Right lobe of liver (tissue), 6 donors: ENCODE measurements at regions not wholly inside any gene's neighbourhood (a gene's known extent, or its start where the extent isn't known, plus 50 kb on each side); places are given as distances from the start of the nearest gene placed in this dataset.

Experiments
- ATAC-seq, 4 donors: fragments of 200-7000 bp; cut with Tn5 transposase; one replicate each; pipeline ENCODE4 v1.9.1; 2020; ENCODE audit warnings: mild to moderate bottlenecking in 4 of 4, moderate library complexity in 4 of 4
- DNase-seq, 3 donors: peaks; one replicate each; pipeline ENCODE4 v3.0.0-alpha.2; 2020
- H3K27ac ChIP-seq, 3 donors: fragments of 200-600 bp; one replicate each; pipeline ENCODE4 v1.8.0; 2022
- H3K27me3 ChIP-seq, 2 donors: fragments of 200-600 bp; one replicate each; pipeline ENCODE4 v1.8.0; 2022
- H3K36me3 ChIP-seq, 4 donors: fragments of 200-600 bp; sonication (generic) in 1 of 4; one replicate each; pipeline versions ENCODE4 v1.5.1 to v1.8.0; 2017 to 2022; ENCODE audit warnings: control low read depth in 1 of 4
- H3K4me1 ChIP-seq, 4 donors: fragments of 200-600 bp; sonication (generic) in 1 of 4; one replicate each; pipeline versions ENCODE4 v1.5.1 to v1.8.0; 2017 to 2022; ENCODE audit warnings: control low read depth in 1 of 4
- H3K4me3 ChIP-seq, 3 donors: fragments of 200-600 bp; one replicate each; pipeline ENCODE4 v1.8.0; 2022
- H3K9me3 ChIP-seq, 4 donors: fragments of 200-600 bp; sonication (generic) in 1 of 4; one replicate each; pipeline versions ENCODE4 v1.5.1 to v1.8.0; 2017 to 2022; ENCODE audit warnings: control low read depth in 1 of 4
- POLR2A ChIP-seq: fragments of 450-650 bp; IDR thresholded peaks from one replicate; pipeline ENCODE4 v1.6.1; 2017; ENCODE audit warnings: antibody characterized with exemption, mild to moderate bottlenecking
- WGBS: methylation state at CpG from one replicate; pipeline ENCODE4 v1.1.6; 2018; ENCODE audit warnings: low coverage, low lambda C conversion rate; ENCODE audit not compliant: insufficient coverage; ENCODE audit errors: missing lambda C conversion rate; 5-methylcytosine and 5-hydroxymethylcytosine counted together
- intact Hi-C, 2 donors: fragments of 100-400 bp; cut with DNase I; formaldehyde crosslinking; loops; one replicate each; pipeline versions ENCODE4 v1.11.2 to v1.14.1; 2022
- TF ChIP-seq, protein P1 (sequence below), 4 donors: fragments of 200-600 bp in 3 of 4; fragments of 450-650 bp in 1 of 4; IDR thresholded peaks; one replicate each; pipeline versions ENCODE4 v1.5.1 to v1.8.0; 2016 to 2022; ENCODE audit warnings: antibody characterized with exemption in 4 of 4, mild to moderate bottlenecking in 2 of 4
- donor health status: DM: no; HTN: yes; CAD: no.
- donor health status: DM: no; HTN: no; CAD: no.
- donor health status: DM: no; HTN: no; CAD: no.
- donor health status: DM: no; HTN: yes; CAD: no.
- donor health status: DM: no; HTN: yes; CAD: no.

DNA sequence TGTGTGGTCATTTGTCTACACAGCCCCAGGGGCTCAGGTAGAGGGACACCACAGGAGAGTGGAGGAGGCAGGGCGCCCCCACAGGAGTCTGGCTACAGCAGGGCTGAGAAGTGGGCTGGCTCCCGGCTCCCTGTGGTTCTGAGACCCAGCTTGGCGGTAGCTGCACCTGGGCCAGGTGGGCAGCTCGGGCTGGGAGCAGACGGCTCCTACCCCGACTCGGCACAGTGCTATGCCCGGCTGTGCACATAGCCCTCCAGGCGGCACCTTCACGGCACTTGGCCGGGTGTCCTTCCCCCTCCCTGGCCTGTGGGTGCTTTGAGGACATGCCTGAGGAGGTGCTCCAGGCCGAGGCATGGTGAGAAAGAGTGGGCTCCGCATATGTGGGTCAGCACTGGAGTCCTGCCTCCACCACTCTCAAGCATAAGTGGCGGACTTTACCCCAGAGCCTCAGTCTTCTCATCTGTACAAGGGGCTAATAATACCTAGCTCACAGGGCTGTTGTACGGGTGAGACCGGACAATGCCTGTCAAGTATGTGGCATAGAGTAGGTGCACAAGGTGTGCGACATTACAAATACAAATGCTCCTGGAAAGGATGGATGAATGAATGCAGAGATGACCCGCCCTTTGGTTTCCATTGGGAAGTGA is 50.1 kb upstream of the JPH3 start:
- peak overlapping the region in 1 of 3 donors; percentile 68 for H3K27ac ChIP-seq
- 96% methylated on average over 4 of the region's 18 CpGs for WGBS
- H3K4me3 ChIP-seq, result no peak overlapping the region
- H3K4me1 ChIP-seq, result peaks cover 0 to 39% (median 18%) of the 10 kb centered on the region in 4 donors
- ATAC-seq (no peak), DNase-seq (no peak)
- H3K36me3 ChIP-seq, result no peaks in the 10 kb centered on the region
- H3K27me3 ChIP-seq, result no peaks in the 10 kb centered on the region
- no peaks in the 10 kb centered on the region for H3K9me3 ChIP-seq
- intact Hi-C loops, result no loop called here
- TF ChIP-seq, protein P1, sequence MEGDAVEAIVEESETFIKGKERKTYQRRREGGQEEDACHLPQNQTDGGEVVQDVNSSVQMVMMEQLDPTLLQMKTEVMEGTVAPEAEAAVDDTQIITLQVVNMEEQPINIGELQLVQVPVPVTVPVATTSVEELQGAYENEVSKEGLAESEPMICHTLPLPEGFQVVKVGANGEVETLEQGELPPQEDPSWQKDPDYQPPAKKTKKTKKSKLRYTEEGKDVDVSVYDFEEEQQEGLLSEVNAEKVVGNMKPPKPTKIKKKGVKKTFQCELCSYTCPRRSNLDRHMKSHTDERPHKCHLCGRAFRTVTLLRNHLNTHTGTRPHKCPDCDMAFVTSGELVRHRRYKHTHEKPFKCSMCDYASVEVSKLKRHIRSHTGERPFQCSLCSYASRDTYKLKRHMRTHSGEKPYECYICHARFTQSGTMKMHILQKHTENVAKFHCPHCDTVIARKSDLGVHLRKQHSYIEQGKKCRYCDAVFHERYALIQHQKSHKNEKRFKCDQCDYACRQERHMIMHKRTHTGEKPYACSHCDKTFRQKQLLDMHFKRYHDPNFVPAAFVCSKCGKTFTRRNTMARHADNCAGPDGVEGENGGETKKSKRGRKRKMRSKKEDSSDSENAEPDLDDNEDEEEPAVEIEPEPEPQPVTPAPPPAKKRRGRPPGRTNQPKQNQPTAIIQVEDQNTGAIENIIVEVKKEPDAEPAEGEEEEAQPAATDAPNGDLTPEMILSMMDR (IDR thresholded peaks at IDR 0.05), result no peak
- TF ChIP-seq POLR2A, result no peak

DNA sequence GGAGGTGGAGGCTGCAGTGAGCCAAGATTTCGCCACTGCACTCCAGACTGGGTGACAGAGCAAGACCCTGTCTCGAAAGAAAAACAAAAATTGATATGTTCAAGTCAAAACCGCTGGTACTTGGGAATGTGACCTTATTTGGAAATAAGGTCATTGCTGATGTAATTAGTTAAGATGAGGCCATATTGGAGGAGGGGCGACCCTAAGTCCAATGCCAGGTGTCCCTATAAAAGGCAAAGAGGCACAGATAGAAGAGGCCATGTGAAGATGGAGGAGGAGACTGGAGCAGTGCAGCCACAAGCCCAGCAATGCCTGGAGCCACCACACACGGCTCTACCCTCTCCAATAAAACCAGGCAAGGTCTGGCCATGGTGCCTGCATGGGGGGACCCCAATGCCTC is 50.8 kb upstream of the JPH3 start:
- Histone ChIP-seq H3K4me1 (peaks cover 0 to 31% (median 14%) of the 10 kb centered on the region in 4 donors), H3K4me3 (no peak overlapping the region), H3K9me3 (no peaks in the 10 kb centered on the region), H3K27me3 (no peaks in the 10 kb centered on the region), H3K36me3 (no peaks in the 10 kb centered on the region), H3K27ac (peak overlapping the region in 1 of 3 donors; percentile 68)
- intact Hi-C loops, result no loop called here
- no peak for DNase-seq
- peak in 1 of 4 donors; percentile 26 for ATAC-seq
- peak; percentile 51 for TF ChIP-seq POLR2A
- TF ChIP-seq, protein P1 (IDR thresholded peaks at IDR 0.05), result no peak
- WGBS, result 45% methylated on average over 5 of the region's 5 CpGs

DNA sequence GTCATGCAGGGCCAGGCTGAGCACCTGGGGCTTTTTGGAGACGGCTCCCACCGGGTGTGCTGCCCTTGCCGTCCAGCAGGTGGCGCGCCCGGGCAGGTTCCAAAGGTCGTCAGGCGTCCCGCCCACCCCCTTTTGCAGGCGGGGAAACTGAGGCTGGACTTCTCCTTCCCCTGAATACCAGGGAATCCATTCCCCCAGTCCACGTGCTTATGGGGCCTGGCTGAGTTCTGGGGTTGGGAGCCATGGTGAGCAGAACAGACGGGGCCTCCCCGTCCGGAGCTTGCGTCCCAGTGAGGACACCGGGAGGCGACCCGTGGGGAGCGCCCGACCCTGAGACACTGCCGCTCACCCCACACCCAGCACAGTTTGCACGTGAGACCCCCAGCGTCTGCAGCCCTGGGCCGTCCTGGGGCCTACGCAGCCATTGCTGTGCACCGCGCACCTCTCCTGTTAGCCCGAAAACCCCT is 51.8 kb upstream of the JPH3 start:
- Histone ChIP-seq H3K27me3 (no peaks in the 10 kb centered on the region), H3K4me3 (no peak overlapping the region), H3K9me3 (no peaks in the 10 kb centered on the region), H3K27ac (no peak overlapping the region), H3K36me3 (no peaks in the 10 kb centered on the region), H3K4me1 (peaks cover 0 to 24% (median 11%) of the 10 kb centered on the region in 4 donors)
- TF ChIP-seq POLR2A, result no peak
- TF ChIP-seq, protein P1 (IDR thresholded peaks at IDR 0.05), result peak; percentile 84 to 97 (median 90)
- ATAC-seq (peak; percentile 17 to 35 (median 28)), DNase-seq (peak in 2 of 3 donors; percentile 68 to 72)
- WGBS, result no CpG with 5 or more reads among the region's 28 CpGs
- intact Hi-C loops, result no loop called here

DNA sequence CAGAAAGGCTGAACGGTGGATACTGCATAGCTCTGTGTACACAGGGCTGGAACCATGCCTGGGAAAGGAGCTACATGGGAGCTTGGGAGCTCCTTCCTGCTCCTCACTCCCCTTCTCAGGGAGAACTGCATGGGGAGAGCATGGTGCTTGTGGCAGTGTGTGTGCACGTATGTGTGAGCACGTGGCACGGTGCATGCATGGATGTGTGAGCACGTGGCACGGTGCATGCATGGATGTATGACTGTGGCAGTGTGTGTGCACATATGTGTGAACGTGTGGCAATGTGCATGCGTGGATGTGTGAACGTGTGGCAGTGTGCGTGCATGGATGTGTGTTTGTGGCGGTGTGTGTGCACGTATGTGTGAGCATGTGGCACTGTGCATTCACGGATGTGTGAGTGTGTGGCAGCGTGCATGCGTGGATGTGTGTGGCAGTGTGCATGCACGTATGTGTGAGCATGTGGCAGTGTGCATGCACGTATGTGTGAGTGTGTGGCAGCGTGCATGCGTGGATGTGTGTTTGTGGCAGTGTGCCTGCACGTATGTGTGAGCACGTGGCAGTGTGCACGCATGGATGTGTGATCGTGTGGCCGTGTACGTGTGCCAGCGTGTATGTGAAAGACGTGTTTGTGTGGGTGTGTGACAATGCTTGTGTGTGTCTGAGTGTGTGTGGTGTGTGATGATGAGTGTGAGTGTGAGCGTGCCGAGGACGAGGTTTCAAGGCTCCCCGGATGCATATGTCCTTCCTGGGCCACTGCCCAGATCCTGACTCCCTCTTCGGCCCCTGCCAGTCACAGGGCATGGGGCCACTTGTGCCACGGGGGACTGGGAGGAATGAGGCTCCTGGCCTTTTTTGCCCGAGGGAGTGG is 52.4 kb upstream of the JPH3 start:
- DNase-seq, result no peak
- TF ChIP-seq POLR2A, result no peak
- TF ChIP-seq, protein P1 (IDR thresholded peaks at IDR 0.05), result no peak
- Histone ChIP-seq H3K9me3 (no peaks in the 10 kb centered on the region), H3K27me3 (no peaks in the 10 kb centered on the region), H3K4me3 (no peak overlapping the region), H3K36me3 (no peaks in the 10 kb centered on the region), H3K27ac (no peak overlapping the region), H3K4me1 (peaks cover 0 to 22% (median 9%) of the 10 kb centered on the region in 4 donors)
- no peak for ATAC-seq
- WGBS, result 85% methylated on average over 19 of the region's 34 CpGs
- intact Hi-C loops, result no loop called here
